ENCODE measurements at regions not wholly inside any gene's neighbourhood (a gene's known extent, or its start where the extent isn't known, plus 50 kb on each side); places are given as distances from the start of the nearest gene placed in this dataset.

- Histone ChIP-seq H3K4me3 (no peak overlapping the region), H3K27me3 (no peaks in the 10 kb centered on the region), H3K9me3 (no peaks in the 10 kb centered on the region), H3K27ac (no peak overlapping the region), H3K4me1 (no peaks in the 10 kb centered on the region), H3K36me3 (no peaks in the 10 kb centered on the region)
- TF ChIP-seq CTCF (IDR thresholded peaks at IDR 0.05): no peak
- DNase-seq (ENCODE audit: low spot score): no peak
Measured at GRCh38 chr5:98568336-98568735, 205.1 kb upstream of the RGMB start.

GRCh38 chr5:98569288-98569687 lies 204.2 kb upstream of the RGMB start:
- H3K27me3 ChIP-seq: no peaks in the 10 kb centered on the region
- no peak for TF ChIP-seq CTCF (IDR thresholded peaks at IDR 0.05)
- no peak overlapping the region for H3K27ac ChIP-seq
- H3K4me3 ChIP-seq: no peak overlapping the region
- no peaks in the 10 kb centered on the region for H3K4me1 ChIP-seq
- no peaks in the 10 kb centered on the region for H3K36me3 ChIP-seq
- H3K9me3 ChIP-seq: no peaks in the 10 kb centered on the region
- no peak for DNase-seq (ENCODE audit: low spot score)

- DNase-seq (ENCODE audit: low spot score): no peak
- Histone ChIP-seq H3K27me3 (no peaks in the 10 kb centered on the region), H3K4me1 (no peaks in the 10 kb centered on the region), H3K9me3 (no peaks in the 10 kb centered on the region), H3K27ac (no peak overlapping the region), H3K4me3 (no peak overlapping the region), H3K36me3 (no peaks in the 10 kb centered on the region)
- no peak for TF ChIP-seq CTCF (IDR thresholded peaks at IDR 0.05)
Measured at GRCh38 chr5:98570010-98570409, 203.5 kb upstream of the RGMB start.

GRCh38 chr5:98570661-98571191 lies 202.7 kb upstream of the RGMB start:
- Histone ChIP-seq H3K27me3 (no peaks in the 10 kb centered on the region), H3K36me3 (no peaks in the 10 kb centered on the region), H3K4me3 (no peak overlapping the region), H3K9me3 (no peaks in the 10 kb centered on the region), H3K4me1 (no peaks in the 10 kb centered on the region), H3K27ac (no peak overlapping the region)
- TF ChIP-seq CTCF (IDR thresholded peaks at IDR 0.05): no peak
- DNase-seq (ENCODE audit: low spot score): no peak

- Histone ChIP-seq H3K9me3 (no peaks in the 10 kb centered on the region), H3K27ac (no peak overlapping the region), H3K36me3 (no peaks in the 10 kb centered on the region), H3K27me3 (no peaks in the 10 kb centered on the region), H3K4me3 (no peak overlapping the region), H3K4me1 (no peaks in the 10 kb centered on the region)
- TF ChIP-seq CTCF (IDR thresholded peaks at IDR 0.05): no peak
- DNase-seq (ENCODE audit: low spot score): no peak
Measured at GRCh38 chr5:98573834-98574320, 199.6 kb upstream of the RGMB start.

GRCh38 chr5:98576275-98576674 lies 197.2 kb upstream of the RGMB start:
- Histone ChIP-seq H3K9me3 (no peaks in the 10 kb centered on the region), H3K27ac (no peak overlapping the region), H3K4me1 (no peaks in the 10 kb centered on the region), H3K36me3 (no peaks in the 10 kb centered on the region), H3K4me3 (no peak overlapping the region), H3K27me3 (no peaks in the 10 kb centered on the region)
- no peak for DNase-seq (ENCODE audit: low spot score)
- TF ChIP-seq CTCF (IDR thresholded peaks at IDR 0.05): no peak
